ENCODE measurements at regions not wholly inside any gene's neighbourhood (a gene's known extent, or its start where the extent isn't known, plus 50 kb on each side); places are given as distances from the start of the nearest gene placed in this dataset.
"Not testable (repeated sequence)": the region's sequence is repeated elsewhere in the genome, so short reads cannot be mapped to it uniquely, and the experiment has no call there.

GRCh38 chr7:41435020-41435419 lies 267.9 kb downstream of the INHBA start:
- not testable (repeated sequence) for DNase-seq (ENCODE audit: low spot score)

GRCh38 chr7:41431671-41432070 lies 271.2 kb downstream of the INHBA start:
- no peak for DNase-seq (ENCODE audit: low spot score)

- no peak for DNase-seq (ENCODE audit: low spot score)
Observed at GRCh38 chr7:41428381-41428780, 274.5 kb downstream of the INHBA start.

- no peak for DNase-seq (ENCODE audit: low spot score)
Observed at GRCh38 chr7:41425926-41426325, 277.0 kb downstream of the INHBA start.

GRCh38 chr7:41421056-41421455 lies 281.8 kb downstream of the INHBA start:
- DNase-seq (ENCODE audit: low spot score), result no peak

GRCh38 chr7:41420421-41420820 lies 282.5 kb downstream of the INHBA start:
- DNase-seq (ENCODE audit: low spot score), result no peak

- DNase-seq (ENCODE audit: low spot score), result no peak
Observed at GRCh38 chr7:41418337-41418736, 284.6 kb downstream of the INHBA start.

GRCh38 chr7:41416208-41416595 lies 286.7 kb downstream of the INHBA start:
- no peak for DNase-seq (ENCODE audit: low spot score)

- DNase-seq (ENCODE audit: low spot score), result no peak
Observed at GRCh38 chr7:41415471-41416207, 287.3 kb downstream of the INHBA start.

GRCh38 chr7:41415051-41415450 lies 287.8 kb downstream of the INHBA start:
- no peak for DNase-seq (ENCODE audit: low spot score)

GRCh38 chr7:41404375-41405074 lies 298.4 kb downstream of the INHBA start:
- DNase-seq (ENCODE audit: low spot score), result no peak

GRCh38 chr7:41403291-41403690 lies 299.6 kb downstream of the INHBA start:
- DNase-seq (ENCODE audit: low spot score), result no peak

- DNase-seq (ENCODE audit: low spot score), result no peak
Observed at GRCh38 chr7:41401833-41402232, 301.1 kb downstream of the INHBA start.

- DNase-seq (ENCODE audit: low spot score), result no peak
Observed at GRCh38 chr7:41399171-41399570, 303.7 kb downstream of the INHBA start.

- DNase-seq (ENCODE audit: low spot score), result no peak
Observed at GRCh38 chr7:41391818-41392217, 311.1 kb downstream of the INHBA start.

- not testable (repeated sequence) for DNase-seq (ENCODE audit: low spot score)
Observed at GRCh38 chr7:41388933-41389332, 314.0 kb downstream of the INHBA start.

- no peak for DNase-seq (ENCODE audit: low spot score)
Observed at GRCh38 chr7:41385996-41386395, 316.9 kb downstream of the INHBA start.

- no peak for DNase-seq (ENCODE audit: low spot score)
Observed at GRCh38 chr7:41384418-41384817, 318.5 kb downstream of the INHBA start.

- no peak for DNase-seq (ENCODE audit: low spot score)
Observed at GRCh38 chr7:41383596-41383995, 319.3 kb downstream of the INHBA start.

GRCh38 chr7:41378156-41378555 lies 324.7 kb downstream of the INHBA start:
- DNase-seq (ENCODE audit: low spot score), result no peak

GRCh38 chr7:41375582-41375981 lies 327.3 kb downstream of the INHBA start:
- DNase-seq (ENCODE audit: low spot score), result no peak

GRCh38 chr7:41374150-41374848 lies 328.6 kb downstream of the INHBA start:
- no peak for DNase-seq (ENCODE audit: low spot score)
